NOMO-1 (cell line): ENCODE measurements at regions not wholly inside any gene's neighbourhood (a gene's known extent, or its start where the extent isn't known, plus 50 kb on each side); places are given as distances from the start of the nearest gene placed in this dataset.

ENCODE experiments used
- DNase-seq, 2 experiments: peaks; one replicate each; lab custom pipeline; 2025; ENCODE audit not compliant: unreplicated experiment in 2 of 2; lab: John Stamatoyannopoulos, UW

DNA sequence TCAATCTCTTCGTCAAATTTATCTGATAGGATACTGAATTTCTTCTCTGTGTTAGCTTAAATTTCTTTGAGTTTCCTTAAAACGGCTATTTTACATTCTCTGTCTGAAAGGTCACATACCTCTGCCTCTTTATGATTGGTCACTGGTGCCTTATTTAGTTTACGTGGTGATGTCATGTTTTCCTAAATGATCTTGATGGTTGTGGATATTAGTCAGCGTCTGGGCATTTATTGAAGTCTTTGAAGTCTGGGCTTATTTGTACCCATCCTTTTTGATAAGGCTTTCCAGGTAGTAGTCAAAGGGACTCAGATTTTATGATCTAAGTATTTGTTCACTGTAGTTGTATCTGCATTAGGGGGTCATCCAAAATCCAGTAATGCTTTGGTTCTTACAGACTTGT, 1407.5 kb upstream of the LRRTM3 start:
- DNase-seq: no peak

DNA sequence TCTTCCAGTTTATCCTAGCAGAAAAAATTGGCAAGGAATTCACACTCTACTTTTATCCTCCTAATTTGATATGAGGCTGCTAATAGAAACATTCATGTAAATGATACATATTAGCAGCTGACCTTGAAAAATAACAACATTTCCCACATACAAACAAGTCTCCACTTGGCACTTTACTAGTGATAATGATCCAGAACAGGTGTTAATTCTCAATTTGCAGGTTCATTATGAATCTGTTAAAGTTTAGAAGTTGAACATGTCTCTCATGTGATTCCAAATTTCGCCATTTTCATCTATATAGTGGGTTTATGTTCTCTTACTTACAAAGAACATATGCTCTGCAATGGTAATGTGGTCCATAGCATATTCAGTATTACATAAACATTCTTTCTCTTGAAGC, 1396.8 kb upstream of the LRRTM3 start:
- DNase-seq: no peak

DNA sequence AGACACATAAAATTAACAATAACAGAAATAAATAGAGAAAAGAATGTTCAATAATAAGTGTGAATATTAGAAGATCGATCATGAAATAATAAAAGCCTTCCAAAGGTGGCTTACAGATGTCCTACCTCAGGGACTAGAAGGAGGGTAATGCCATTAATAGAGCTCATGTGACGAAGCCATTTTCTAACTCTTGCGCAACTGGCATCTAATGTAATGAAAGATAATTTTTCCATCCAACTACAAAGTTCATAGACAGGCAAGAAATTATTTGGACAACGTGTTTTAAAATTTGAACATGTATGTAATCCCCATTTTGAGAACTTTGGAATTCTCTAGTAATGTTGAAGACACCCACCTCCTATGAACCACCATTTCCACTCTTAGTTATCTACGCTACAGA, 1394.3 kb upstream of the LRRTM3 start:
- no peak for DNase-seq

DNA sequence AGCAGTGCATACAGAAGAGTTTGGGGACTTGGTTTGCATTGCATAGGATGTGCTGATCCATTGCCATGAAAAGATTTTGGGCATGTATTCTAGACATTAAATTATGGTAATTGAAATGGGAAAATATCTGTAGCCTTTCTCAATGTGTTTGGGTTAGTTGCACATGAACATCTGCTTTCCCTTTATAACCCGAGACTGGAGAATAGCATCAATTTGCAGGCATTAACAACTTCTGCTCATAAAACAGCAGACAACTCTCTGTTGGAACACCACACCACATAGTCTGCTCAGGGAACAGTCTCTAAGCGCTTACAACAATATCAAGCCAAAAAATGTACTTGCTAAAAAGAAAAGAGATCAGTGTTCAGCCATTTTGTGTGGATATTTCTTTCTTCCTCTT, 1391.1 kb upstream of the LRRTM3 start:
- no peak for DNase-seq

DNA sequence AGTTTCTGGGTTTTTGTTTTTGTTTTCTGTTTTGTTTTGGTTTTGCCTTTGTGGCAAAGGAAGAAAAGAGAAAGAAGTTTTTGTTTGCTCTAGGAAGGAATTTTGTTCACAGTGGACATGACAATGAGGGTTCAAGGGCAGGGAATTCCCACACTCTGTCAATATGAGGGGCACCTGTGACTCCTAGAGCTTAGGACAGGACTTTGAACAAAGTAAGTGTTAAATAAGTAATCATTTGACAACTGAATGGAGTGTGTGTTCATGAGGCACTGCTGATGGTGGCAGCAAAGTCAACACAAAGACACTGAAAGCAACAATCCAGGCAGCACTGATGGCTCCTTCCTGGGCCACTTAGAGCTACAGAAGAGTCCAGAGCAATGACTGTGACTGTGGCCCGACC, 1381.1 kb upstream of the LRRTM3 start:
- no peak for DNase-seq

DNA sequence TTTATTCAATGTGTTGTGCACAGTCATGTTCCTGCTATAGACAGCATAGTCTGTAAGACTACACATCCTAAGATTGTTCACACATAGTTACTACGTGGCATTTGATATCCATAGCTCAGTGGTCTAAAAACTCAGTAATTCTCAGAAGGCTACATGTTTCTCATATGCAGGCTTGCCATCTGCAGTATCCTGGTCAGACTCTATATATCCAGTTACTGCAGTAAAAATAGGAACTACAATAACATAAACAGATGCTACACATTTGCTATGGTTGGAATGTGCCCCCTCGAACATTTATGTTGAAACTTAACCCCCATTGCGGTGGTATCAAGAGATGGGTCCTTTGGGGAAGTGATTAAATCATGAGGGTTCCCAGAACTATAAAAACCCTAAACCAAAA, 1377.8 kb upstream of the LRRTM3 start:
- no peak for DNase-seq

DNA sequence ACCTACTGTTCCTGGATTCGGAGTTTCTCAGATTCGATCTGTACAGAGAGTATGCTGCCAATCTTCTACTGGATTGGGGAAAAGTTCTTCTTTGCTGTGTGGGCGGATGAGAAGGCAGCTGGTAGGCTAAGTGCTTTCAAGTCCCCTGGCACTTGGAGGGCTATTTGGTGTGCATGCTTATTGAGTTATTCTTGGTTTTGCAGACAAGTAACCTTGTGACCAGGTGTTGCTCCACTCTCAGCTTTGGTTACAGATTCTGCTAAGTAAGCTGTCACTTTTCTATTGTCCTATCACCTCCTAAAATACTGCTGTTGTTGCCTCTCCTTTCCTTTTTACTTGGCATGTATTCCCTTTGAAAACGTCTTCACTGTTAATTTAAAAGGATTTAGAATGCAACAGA, 1375.1 kb upstream of the LRRTM3 start:
- DNase-seq: no peak

DNA sequence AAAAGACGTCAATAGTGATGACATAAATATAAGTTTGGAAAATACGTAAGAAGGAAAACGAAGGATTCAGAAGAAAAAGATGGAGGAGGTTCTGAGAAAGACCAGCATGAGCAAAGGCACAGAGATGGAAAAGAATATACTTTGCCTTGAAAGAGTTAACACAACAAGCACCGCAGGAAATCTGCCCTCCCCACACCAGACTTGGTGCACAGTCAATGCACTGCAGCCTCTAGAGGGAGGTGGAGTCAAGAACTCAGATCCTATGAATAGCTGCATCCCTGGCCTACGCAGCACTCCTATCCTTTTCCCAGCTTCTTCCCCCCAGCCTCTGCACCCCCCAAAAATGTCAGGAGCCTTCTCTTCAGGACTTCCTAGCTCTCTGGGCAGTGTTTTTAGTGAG, 1370.6 kb upstream of the LRRTM3 start:
- DNase-seq: no peak

DNA sequence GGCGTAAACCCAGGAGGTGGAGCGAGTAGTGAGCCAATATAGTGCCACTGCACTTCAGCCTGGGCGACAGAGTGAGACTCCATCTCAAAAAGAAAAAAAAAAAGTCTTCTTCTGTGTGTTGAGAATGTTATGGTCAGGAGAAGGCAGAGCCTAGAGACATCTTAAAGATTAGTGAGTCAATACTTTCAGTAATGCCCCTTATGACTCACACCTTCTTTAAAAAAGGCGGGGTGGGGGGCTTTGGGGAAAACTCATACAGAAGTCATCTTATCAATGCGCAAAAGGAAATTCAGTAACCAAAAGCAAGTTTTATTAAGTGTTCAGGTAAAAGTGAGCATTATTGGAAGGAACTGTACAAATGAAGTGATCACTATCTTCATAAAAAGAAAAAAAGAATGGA, 1369.8 kb upstream of the LRRTM3 start:
- no peak for DNase-seq

DNA sequence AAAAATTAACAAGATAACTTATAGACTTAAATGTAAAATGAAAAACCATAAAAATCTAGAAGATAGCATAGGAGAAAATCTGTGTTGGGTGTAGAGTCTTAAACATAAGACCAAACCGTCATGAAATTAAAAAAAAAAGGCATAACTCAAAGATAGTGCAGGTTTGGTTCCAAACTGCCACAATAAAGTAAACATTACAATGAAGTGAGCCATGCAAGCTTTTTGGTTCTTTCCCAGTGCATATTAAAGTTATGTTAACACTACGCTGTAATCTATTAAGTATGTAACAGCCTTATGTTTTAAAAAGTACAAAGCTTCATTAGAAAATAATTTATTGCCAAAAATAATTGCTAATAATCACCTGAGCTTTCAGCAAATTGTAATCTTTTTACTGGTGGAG, 1366.5 kb upstream of the LRRTM3 start:
- no peak for DNase-seq

DNA sequence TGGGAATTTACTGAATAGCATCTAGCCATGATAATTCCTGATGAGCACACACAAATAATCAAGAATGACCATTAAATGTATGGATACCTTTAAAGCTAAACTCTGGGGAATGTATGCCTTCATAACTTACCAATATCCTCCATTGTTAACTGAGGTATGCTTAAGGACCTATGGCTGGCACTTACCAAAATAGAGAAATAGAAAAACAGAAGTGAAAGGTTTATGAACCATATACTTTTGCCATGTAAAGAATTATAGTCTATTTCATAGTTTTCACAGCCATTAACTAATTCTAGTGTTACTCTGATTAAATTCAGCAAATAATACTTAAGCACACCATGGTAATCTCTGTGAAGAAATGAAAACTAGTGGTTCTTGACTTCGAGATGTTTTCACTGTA, 1360.6 kb upstream of the LRRTM3 start:
- peak; percentile 11 to 22 for DNase-seq

DNA sequence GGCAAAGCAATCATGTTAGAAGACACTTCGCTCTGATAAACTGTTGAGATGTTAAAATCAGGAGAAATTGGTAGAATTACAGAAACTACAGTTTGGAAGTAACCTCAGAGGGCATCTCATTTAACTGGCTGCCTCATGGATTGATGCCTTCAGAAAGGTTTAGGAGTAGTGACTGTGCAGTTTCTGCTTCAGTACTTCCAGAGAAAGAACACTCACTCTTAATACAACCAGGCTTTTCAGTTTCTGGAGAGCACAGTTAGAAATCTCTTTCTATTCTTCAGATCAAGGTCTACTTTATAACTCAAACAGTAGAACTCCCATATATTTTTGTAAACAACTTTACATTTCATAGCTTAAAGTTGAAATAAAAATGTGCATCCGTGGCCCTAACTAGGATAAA, 1358.9 kb upstream of the LRRTM3 start:
- DNase-seq: no peak

DNA sequence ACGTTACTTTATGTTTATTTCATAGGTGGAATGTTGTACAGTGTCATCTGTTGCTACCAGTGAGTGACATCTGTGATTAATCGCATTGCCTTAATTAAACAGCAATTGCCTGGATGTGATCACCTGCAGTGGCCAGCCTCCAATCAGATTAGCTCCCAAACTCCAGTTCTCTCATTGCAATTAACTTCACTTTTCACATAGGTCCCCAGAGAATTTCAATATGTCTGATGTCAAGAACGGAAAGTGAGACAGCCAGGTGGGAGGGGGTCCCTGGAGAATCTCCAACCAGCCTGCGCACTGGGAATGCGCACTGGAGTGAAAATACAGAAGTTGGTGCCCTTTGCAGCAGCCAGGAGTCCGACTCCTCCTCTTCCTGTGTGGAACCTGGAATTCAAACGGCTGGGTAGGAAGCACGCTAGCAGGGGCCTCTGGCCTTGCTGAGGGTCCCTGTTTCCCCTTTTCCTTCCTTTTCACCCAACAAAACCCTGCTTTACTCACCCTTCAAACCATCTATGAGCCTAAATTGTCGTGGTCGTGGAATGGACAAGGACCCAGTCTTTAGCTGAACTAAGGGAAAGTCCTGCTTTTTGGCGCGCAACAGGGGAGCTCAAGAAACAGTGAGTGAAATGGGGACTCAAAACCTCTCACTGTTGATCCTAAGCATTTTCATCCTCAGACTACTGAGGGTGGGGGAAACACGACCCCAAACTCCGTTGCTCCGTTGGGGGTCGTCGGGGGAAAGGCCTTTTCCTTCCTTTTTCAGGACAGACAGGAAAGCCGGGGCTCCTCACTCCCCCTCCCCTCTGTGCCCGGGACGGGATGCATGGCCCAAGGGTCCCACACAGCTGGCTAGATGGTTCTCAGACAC, 1355.5 kb upstream of the LRRTM3 start:
- peak; percentile 12 to 18 for DNase-seq

DNA sequence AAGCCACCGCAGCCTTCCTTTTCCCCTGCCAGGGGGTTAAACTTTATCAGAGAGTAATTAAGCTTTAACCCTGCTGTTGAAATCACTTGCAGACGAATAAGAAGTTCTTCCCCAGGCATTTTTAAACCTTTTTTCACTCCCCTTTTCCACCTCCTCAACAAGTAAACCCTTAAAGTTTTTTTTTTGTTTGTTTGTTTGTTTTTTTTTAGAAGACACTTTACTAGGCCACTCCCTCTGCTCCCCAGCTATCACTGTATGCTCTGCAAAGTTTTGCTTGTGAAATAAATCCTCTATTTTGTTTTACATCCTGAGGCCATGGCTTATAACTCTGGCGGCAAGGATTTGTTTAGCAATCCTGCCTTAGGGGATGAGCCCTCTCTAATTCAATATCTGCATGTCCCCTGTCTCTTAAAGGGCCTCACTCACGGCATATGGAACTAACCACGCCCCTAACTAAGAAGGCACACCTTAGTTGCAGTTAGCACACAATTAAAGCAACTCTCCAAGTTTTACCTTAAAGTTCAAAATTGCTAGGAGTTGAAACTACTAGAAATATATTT, 1354.7 kb upstream of the LRRTM3 start:
- DNase-seq: peak; percentile 4

DNA sequence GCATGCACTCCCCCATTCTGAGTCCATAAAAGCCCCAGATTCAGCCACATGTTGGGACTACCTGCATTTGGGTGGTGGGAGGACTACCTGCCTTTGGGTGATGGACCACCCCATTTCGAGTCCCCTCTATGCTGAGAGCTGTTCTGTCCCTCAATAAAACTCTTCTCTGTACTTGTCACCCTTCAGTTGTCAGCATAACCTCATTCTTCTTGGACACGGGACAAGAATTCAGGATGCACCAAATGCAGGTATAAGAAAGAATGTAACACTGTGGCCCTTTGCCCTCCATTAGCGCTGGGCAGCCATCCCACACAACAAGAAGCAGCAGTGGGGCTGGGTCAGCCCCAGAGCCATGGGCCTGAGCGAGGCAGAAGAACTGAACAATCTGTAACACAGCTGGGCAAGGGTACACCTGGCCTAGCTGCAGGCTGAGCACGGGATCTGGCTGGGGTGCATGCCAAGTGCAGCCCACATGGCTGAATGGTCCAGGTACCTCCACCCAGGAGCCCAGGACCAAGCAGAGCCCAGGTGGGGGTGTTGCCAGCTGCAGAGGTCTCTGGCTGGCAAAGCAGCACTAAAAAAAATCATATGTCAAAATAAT, 1344.3 kb upstream of the LRRTM3 start:
- DNase-seq: no peak

DNA sequence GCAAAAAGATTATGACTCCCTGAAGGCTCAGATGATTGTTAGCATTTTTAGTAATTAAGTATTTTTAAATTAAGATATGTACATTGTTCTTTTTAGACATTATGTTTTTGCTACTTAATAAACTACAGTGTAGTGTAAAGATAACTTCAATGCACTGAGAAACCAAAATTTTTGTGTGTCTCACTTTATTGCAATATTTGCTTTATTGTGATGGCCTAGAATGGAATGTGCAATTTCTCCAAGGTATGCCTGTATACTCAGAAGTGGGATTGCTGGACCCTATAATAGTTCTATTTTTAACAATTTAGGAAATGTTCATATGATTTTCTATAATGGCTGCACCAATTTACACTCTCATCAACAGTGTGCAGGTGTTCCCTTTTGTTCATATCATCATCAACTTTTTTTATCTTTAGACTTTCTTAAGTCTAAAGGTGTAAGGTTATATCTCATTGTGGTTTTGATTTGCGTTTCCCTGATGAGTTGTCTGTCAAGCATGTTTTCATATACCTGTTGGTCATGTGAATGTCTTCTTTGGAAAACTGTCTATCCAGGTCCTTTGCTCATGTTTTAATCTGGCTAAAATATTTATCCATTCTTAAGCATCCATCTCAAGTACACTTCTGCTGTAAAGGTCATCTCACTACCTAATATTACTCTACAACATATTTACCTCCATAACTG, 1323.5 kb upstream of the LRRTM3 start:
- DNase-seq: no peak

DNA sequence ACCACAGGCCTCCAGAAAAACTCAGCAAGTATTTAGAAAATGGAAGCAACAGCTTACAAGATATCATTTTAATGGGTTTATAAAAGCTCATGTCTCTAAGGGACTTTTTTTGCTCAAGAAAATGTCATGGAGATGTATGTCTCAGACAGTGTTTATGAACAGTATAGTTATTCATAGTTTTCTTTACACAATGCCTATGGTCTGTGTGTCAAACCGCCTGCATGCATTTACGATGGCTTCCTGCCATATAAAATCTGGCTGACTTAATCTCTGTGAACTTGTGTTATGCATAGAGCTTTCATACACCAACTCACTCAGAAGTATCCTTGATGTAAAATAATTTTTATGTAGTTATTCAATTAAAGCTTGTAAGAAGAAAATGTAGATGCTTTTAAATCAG, 1314.2 kb upstream of the LRRTM3 start:
- DNase-seq: no peak

DNA sequence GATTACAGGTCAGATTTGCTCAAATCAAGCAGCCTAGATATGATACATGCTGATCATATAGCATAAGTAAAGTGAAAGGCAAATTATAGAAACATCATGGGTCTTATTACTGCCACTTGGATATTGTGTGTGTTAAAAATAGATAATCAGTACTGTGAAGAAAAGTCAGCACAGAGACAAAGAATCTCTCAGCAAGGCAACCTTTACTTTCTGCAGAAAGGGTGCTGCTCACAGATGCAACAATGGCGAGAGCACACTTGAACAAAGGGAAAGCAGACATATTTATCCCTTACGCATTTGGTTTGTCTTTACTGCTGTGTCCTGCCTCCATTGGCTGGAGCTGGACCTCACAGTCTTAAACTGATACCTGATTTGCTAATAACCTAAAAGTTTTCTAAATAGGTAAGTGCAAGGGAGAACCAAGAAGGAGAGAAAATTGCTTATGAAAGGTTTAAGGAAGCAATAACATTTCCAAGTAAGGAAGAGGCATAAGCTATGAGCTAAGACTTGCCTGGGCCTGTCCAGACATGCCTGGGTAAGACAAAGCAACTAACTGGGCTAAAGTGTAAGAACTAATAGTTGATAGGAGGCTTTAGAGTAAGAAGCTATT, 1310.8 kb upstream of the LRRTM3 start:
- DNase-seq: no peak

DNA sequence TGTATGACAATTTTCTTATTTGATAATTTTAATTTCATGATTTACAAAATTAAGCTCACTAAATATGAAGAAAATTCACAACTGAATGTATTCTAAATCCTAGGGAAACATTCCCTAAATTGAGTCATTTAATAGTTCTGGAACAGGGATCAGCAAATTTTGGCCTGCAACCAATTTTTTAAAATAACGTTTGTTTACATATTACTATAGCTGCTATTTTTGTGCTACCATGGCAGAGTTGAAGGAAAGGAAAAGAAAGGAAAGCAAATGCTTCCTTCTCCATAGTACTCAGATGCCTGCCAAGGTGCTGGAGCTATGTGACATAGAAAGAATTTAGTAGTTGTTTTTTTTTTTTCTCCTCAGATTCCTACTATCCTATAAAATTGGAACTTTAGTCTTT, 1307.7 kb upstream of the LRRTM3 start:
- DNase-seq: no peak

DNA sequence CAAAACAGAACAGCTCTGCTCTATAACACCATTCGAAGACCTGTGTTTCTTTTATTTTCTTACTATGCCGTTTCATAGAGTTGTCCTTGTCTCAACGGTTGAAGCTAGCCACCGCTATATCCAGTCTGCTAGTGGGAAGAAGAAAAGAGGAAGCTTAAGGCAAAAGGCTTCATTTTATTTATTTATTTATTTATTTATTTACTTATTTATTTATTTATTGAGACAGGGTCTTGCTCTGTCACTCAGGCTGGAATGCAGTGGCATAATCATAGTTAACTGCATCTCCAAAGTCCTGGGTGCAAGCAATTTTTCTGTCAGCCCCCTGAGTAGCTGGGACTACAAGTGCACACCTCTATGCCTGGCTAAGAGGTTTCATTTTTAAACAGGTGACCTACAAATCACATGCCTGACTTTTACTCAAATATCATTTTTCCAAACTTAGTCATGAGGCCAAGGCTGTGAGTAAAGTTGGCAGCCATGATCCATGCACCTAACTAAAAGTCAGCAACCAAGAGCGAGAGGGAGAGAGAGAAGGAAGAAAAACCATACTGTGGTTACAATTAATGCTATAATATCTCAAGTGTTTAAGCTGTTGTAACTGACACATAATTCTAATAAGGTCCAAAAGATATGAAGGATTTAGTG, 1305.3 kb upstream of the LRRTM3 start:
- no peak for DNase-seq

DNA sequence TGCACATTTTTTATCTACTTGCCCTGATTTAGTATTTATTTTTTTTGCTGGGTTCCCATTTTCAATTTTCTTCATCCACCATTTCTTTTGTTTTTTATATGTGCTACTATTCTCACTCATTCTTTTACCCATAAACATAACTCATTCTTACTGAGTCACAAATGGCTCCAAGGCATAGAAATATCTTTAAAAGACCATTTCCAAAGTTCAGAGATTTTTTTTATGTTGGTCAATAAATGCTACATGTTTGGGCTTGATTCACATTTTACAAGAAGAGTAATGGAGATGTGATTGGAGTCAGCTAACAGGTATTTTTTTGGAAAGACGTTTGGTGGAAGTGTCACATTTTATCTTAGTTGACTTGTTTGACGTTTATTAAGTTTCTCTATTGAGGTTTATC, 1303.2 kb upstream of the LRRTM3 start:
- no peak for DNase-seq
